Breast epithelium (tissue), 4 donors: ENCODE measurements at regions not wholly inside any gene's neighbourhood (a gene's known extent, or its start where the extent isn't known, plus 50 kb on each side); places are given as distances from the start of the nearest gene placed in this dataset.

ENCODE experiments used
- DNase-seq, 2 donors: peaks; one replicate each; pipeline ENCODE4 v3.0.0-alpha.2; 2019; ENCODE audit warnings: low spot score in 2 of 2
- H3K27ac ChIP-seq, 2 donors: fragments of 200-600 bp; sonication (generic) in 1 of 2; one replicate each; pipeline ENCODE4 v1.5.1; 2016 to 2019; ENCODE audit warnings: mild to moderate bottlenecking in 1 of 2
- H3K27me3 ChIP-seq, 2 donors: fragments of 200-600 bp; sonication (generic) in 1 of 2; one replicate each; pipeline versions ENCODE4 v1.5.1 to v1.6.0; 2017 to 2019; ENCODE audit warnings: control low read depth in 1 of 2, mild to moderate bottlenecking in 1 of 2
- H3K36me3 ChIP-seq: fragments of 200-600 bp; one replicate; pipeline ENCODE4 v1.5.1; 2019
- H3K4me1 ChIP-seq, 2 donors: fragments of 200-600 bp; sonication (generic); one replicate each; pipeline ENCODE4 v1.5.1; 2016 to 2019; ENCODE audit warnings: control low read depth in 1 of 2
- H3K4me3 ChIP-seq, 3 donors: fragments of 200-600 bp; sonication (generic); 1 replicate in 2 of 3; 2 replicates in 1 of 3; pipeline ENCODE4 v1.5.1; 2016 to 2019; ENCODE audit warnings: mild to moderate bottlenecking in 3 of 3, moderate library complexity in 2 of 3
- H3K9me3 ChIP-seq, 2 donors: fragments of 200-600 bp; sonication (generic) in 1 of 2; one replicate each; pipeline ENCODE4 v1.5.1; 2016 to 2019; ENCODE audit warnings: control low read depth in 1 of 2
- CTCF ChIP-seq, 3 donors: fragments of 450-650 bp; IDR thresholded peaks; one replicate each; pipeline ENCODE4 v1.5.1; 2016 to 2017; ENCODE audit warnings: antibody characterized with exemption in 3 of 3, mild to moderate bottlenecking in 3 of 3, moderate library complexity in 3 of 3
- POLR2A ChIP-seq: fragments of 450-650 bp; IDR thresholded peaks from one replicate; pipeline ENCODE4 v1.6.1; 2016; ENCODE audit warnings: antibody characterized with exemption, mild to moderate bottlenecking, moderate library complexity
- POLR2AphosphoS5 ChIP-seq, 3 donors: sonication (generic); formaldehyde crosslinking; IDR thresholded peaks; one replicate each; pipeline ENCODE4 v1.6.1; 2017; ENCODE audit warnings: antibody characterized with exemption in 3 of 3
- intact Hi-C: fragments of 100-400 bp; cut with DNase I; formaldehyde crosslinking; loops from one replicate; pipeline ENCODE4 v1.15.1; 2023; ENCODE audit warnings: low total_unique reads

GRCh38 chr2:171225302-171225980 is 64.7 kb upstream of the TLK1 start:
- intact Hi-C loops = no loop called here
- Histone ChIP-seq H3K27me3 (no peaks in the 10 kb centered on the region), H3K4me1 (no peaks in the 10 kb centered on the region), H3K9me3 (no peaks in the 10 kb centered on the region), H3K36me3 (no peaks in the 10 kb centered on the region), H3K27ac (no peak overlapping the region), H3K4me3 (no peak overlapping the region)
- no peak for TF ChIP-seq POLR2AphosphoS5 (IDR thresholded peaks at IDR 0.05)
- TF ChIP-seq CTCF (IDR thresholded peaks at IDR 0.05) = no peak
- no peak for TF ChIP-seq POLR2A
- no peak for DNase-seq

- no peak for TF ChIP-seq CTCF (IDR thresholded peaks at IDR 0.05)
- no peak for TF ChIP-seq POLR2AphosphoS5 (IDR thresholded peaks at IDR 0.05)
- no peak for TF ChIP-seq POLR2A
- H3K4me3 ChIP-seq = no peak overlapping the region
- no peak for DNase-seq
- no peaks in the 10 kb centered on the region for H3K4me1 ChIP-seq
- H3K9me3 ChIP-seq = peaks cover 0 to 7% of the 10 kb centered on the region in 2 donors
- no peaks in the 10 kb centered on the region for H3K27me3 ChIP-seq
- no peaks in the 10 kb centered on the region for H3K36me3 ChIP-seq
- intact Hi-C loops = no loop called here
- no peak overlapping the region for H3K27ac ChIP-seq
Observed at GRCh38 chr2:171217330-171217729, 56.6 kb upstream of the TLK1 start.

- H3K4me1 ChIP-seq = no peaks in the 10 kb centered on the region
- intact Hi-C loops = no loop called here
- no peaks in the 10 kb centered on the region for H3K36me3 ChIP-seq
- DNase-seq = no peak
- no peak overlapping the region for H3K4me3 ChIP-seq
- TF ChIP-seq POLR2AphosphoS5 (IDR thresholded peaks at IDR 0.05) (no peak), POLR2A (no peak), CTCF (IDR thresholded peaks at IDR 0.05) (no peak)
- H3K27me3 ChIP-seq = no peaks in the 10 kb centered on the region
- H3K9me3 ChIP-seq = peaks cover 0 to 7% of the 10 kb centered on the region in 2 donors
- H3K27ac ChIP-seq = no peak overlapping the region
Observed at GRCh38 chr2:171216631-171217030, 55.9 kb upstream of the TLK1 start.

- no peak overlapping the region for H3K27ac ChIP-seq
- H3K4me1 ChIP-seq = no peaks in the 10 kb centered on the region
- no peak for DNase-seq
- H3K27me3 ChIP-seq = no peaks in the 10 kb centered on the region
- intact Hi-C loops = no loop called here
- no peak overlapping the region for H3K4me3 ChIP-seq
- TF ChIP-seq POLR2AphosphoS5 (IDR thresholded peaks at IDR 0.05) = no peak
- no peak for TF ChIP-seq CTCF (IDR thresholded peaks at IDR 0.05)
- TF ChIP-seq POLR2A = no peak
- H3K36me3 ChIP-seq = no peaks in the 10 kb centered on the region
- peaks cover 0 to 6% of the 10 kb centered on the region in 2 donors for H3K9me3 ChIP-seq
Observed at GRCh38 chr2:171214093-171214492, 53.4 kb upstream of the TLK1 start.

- H3K9me3 ChIP-seq = no peaks in the 10 kb centered on the region
- intact Hi-C loops = no loop called here
- no peak overlapping the region for H3K27ac ChIP-seq
- TF ChIP-seq POLR2A = no peak
- TF ChIP-seq POLR2AphosphoS5 (IDR thresholded peaks at IDR 0.05) = no peak
- TF ChIP-seq CTCF (IDR thresholded peaks at IDR 0.05) = no peak
- H3K36me3 ChIP-seq = no peaks in the 10 kb centered on the region
- no peaks in the 10 kb centered on the region for H3K4me1 ChIP-seq
- no peak overlapping the region for H3K4me3 ChIP-seq
- no peak for DNase-seq
- no peaks in the 10 kb centered on the region for H3K27me3 ChIP-seq
Observed at GRCh38 chr2:171210864-171211431, 50.3 kb upstream of the TLK1 start.
